ENCODE measurements at regions not wholly inside any gene's neighbourhood (a gene's known extent, or its start where the extent isn't known, plus 50 kb on each side); places are given as distances from the start of the nearest gene placed in this dataset.

DNA sequence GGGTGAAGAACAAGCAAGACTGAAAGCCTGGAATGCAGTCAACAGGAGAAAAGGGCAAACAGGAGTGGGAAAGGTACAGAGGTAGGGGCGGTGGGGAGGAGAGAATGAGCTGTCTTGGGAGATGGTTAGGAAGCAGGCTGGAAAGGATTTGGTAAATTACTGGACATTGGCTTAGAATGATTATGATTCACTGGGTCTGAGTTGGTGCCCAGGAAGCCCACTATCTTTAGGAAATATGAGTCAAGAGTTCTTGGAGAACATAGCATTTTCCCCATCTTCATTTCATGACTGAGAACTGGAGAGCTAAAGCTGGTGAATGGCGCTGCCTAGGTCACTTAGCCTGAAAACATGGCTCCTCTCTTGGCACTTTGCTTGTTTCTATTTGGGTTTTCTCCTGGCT is 74.7 kb upstream of the C3orf80 start (continued):
- TF ChIP-seq MXD3 (CRISPR knock-in tag; IDR thresholded peaks at IDR 0.05): no peak
- TF ChIP-seq SMYD3 (CRISPR knock-in tag; IDR thresholded peaks at IDR 0.05): no peak
- TF ChIP-seq ZNF431 (CRISPR knock-in tag; IDR thresholded peaks at IDR 0.05; ENCODE audit: borderline replicate concordance, low read depth): no peak
- TF ChIP-seq ZNF33A (CRISPR knock-in tag; IDR thresholded peaks at IDR 0.05; ENCODE audit: borderline replicate concordance): no peak
- no peak for TF ChIP-seq ZNF839 (CRISPR knock-in tag; IDR thresholded peaks at IDR 0.05; ENCODE audit: borderline replicate concordance)
- no peak for TF ChIP-seq CENPX (CRISPR knock-in tag; IDR thresholded peaks at IDR 0.05)
- no peak for TF ChIP-seq ZBTB2 (CRISPR knock-in tag; IDR thresholded peaks at IDR 0.05; ENCODE audit: low read depth)
- TF ChIP-seq, protein P1, sequence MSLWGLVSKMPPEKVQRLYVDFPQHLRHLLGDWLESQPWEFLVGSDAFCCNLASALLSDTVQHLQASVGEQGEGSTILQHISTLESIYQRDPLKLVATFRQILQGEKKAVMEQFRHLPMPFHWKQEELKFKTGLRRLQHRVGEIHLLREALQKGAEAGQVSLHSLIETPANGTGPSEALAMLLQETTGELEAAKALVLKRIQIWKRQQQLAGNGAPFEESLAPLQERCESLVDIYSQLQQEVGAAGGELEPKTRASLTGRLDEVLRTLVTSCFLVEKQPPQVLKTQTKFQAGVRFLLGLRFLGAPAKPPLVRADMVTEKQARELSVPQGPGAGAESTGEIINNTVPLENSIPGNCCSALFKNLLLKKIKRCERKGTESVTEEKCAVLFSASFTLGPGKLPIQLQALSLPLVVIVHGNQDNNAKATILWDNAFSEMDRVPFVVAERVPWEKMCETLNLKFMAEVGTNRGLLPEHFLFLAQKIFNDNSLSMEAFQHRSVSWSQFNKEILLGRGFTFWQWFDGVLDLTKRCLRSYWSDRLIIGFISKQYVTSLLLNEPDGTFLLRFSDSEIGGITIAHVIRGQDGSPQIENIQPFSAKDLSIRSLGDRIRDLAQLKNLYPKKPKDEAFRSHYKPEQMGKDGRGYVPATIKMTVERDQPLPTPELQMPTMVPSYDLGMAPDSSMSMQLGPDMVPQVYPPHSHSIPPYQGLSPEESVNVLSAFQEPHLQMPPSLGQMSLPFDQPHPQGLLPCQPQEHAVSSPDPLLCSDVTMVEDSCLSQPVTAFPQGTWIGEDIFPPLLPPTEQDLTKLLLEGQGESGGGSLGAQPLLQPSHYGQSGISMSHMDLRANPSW (CRISPR knock-in tag; IDR thresholded peaks at IDR 0.05; ENCODE audit: borderline replicate concordance): no peak
- TF ChIP-seq, protein P2, sequence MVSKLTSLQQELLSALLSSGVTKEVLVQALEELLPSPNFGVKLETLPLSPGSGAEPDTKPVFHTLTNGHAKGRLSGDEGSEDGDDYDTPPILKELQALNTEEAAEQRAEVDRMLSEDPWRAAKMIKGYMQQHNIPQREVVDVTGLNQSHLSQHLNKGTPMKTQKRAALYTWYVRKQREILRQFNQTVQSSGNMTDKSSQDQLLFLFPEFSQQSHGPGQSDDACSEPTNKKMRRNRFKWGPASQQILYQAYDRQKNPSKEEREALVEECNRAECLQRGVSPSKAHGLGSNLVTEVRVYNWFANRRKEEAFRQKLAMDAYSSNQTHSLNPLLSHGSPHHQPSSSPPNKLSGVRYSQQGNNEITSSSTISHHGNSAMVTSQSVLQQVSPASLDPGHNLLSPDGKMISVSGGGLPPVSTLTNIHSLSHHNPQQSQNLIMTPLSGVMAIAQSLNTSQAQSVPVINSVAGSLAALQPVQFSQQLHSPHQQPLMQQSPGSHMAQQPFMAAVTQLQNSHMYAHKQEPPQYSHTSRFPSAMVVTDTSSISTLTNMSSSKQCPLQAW (CRISPR knock-in tag; IDR thresholded peaks at IDR 0.05): no peak
- TF ChIP-seq RNF2 (conservative IDR thresholded peaks at IDR 0.05; ENCODE audit: low read depth): no peak
